ENCODE measurements at regions not wholly inside any gene's neighbourhood (a gene's known extent, or its start where the extent isn't known, plus 50 kb on each side); places are given as distances from the start of the nearest gene placed in this dataset.
A peak's percentile ranks its signal among the peaks of the same experiment; 100 is the strongest.

- Histone ChIP-seq H3K36me3 (no peaks in the 10 kb centered on the region), H3K27ac (no peak overlapping the region), H3K4me3 (ENCODE audit: low read depth, low read length) (no peak overlapping the region), H3K27me3 (ENCODE audit: insufficient read depth, low read depth, severe bottlenecking) (peaks cover 11% of the 10 kb centered on the region), H3K9me3 (ENCODE audit: severe bottlenecking) (no peaks in the 10 kb centered on the region)
- no peak for TF ChIP-seq CTCF (IDR thresholded peaks at IDR 0.05; ENCODE audit: low read depth, low read length)
- DNase-seq, result no peak
These were observed 346.5 kb upstream of the FMR1 start for GRCh38 chrX:147565237-147565636.

- TF ChIP-seq CTCF (IDR thresholded peaks at IDR 0.05; ENCODE audit: low read depth, low read length), result 0 out of 2 replicates have a peak, but pooled peaks have one; percentile 14
- no peak for DNase-seq
- peaks cover 7% of the 10 kb centered on the region for H3K27me3 ChIP-seq (ENCODE audit: insufficient read depth, low read depth, severe bottlenecking)
- no peak overlapping the region for H3K4me3 ChIP-seq (ENCODE audit: low read depth, low read length)
- H3K36me3 ChIP-seq, result no peaks in the 10 kb centered on the region
- H3K27ac ChIP-seq, result no peak overlapping the region
- no peaks in the 10 kb centered on the region for H3K9me3 ChIP-seq (ENCODE audit: severe bottlenecking)
These were observed 341.2 kb upstream of the FMR1 start for GRCh38 chrX:147570483-147570882.

GRCh38 chrX:147573266-147573665, 338.5 kb upstream of the FMR1 start:
- peaks cover 3% of the 10 kb centered on the region for H3K27me3 ChIP-seq (ENCODE audit: insufficient read depth, low read depth, severe bottlenecking)
- no peak for TF ChIP-seq CTCF (IDR thresholded peaks at IDR 0.05; ENCODE audit: low read depth, low read length)
- no peak overlapping the region for H3K4me3 ChIP-seq (ENCODE audit: low read depth, low read length)
- H3K27ac ChIP-seq, result no peak overlapping the region
- DNase-seq, result no peak
- H3K36me3 ChIP-seq, result no peaks in the 10 kb centered on the region
- H3K9me3 ChIP-seq (ENCODE audit: severe bottlenecking), result no peaks in the 10 kb centered on the region

- Histone ChIP-seq H3K4me3 (ENCODE audit: low read depth, low read length) (no peak overlapping the region), H3K36me3 (no peaks in the 10 kb centered on the region), H3K27ac (no peak overlapping the region), H3K9me3 (ENCODE audit: severe bottlenecking) (peaks cover 3% of the 10 kb centered on the region), H3K27me3 (ENCODE audit: insufficient read depth, low read depth, severe bottlenecking) (peaks cover 6% of the 10 kb centered on the region)
- no peak for TF ChIP-seq CTCF (IDR thresholded peaks at IDR 0.05; ENCODE audit: low read depth, low read length)
- DNase-seq, result no peak
These were observed 309.5 kb upstream of the FMR1 start for GRCh38 chrX:147602176-147602696.

GRCh38 chrX:147626605-147627004, 285.1 kb upstream of the FMR1 start:
- no peak overlapping the region for H3K4me3 ChIP-seq (ENCODE audit: low read depth, low read length)
- peaks cover 10% of the 10 kb centered on the region for H3K27me3 ChIP-seq (ENCODE audit: insufficient read depth, low read depth, severe bottlenecking)
- no peak for DNase-seq
- no peak overlapping the region for H3K27ac ChIP-seq
- H3K36me3 ChIP-seq, result no peaks in the 10 kb centered on the region
- TF ChIP-seq CTCF (IDR thresholded peaks at IDR 0.05; ENCODE audit: low read depth, low read length), result no peak
- H3K9me3 ChIP-seq (ENCODE audit: severe bottlenecking), result no peaks in the 10 kb centered on the region

GRCh38 chrX:147635186-147635585, 276.5 kb upstream of the FMR1 start:
- peaks cover 58% of the 10 kb centered on the region for H3K27me3 ChIP-seq (ENCODE audit: insufficient read depth, low read depth, severe bottlenecking)
- TF ChIP-seq CTCF (IDR thresholded peaks at IDR 0.05; ENCODE audit: low read depth, low read length), result no peak
- H3K4me3 ChIP-seq (ENCODE audit: low read depth, low read length), result no peak overlapping the region
- H3K27ac ChIP-seq, result no peak overlapping the region
- H3K36me3 ChIP-seq, result no peaks in the 10 kb centered on the region
- no peak for DNase-seq
- no peaks in the 10 kb centered on the region for H3K9me3 ChIP-seq (ENCODE audit: severe bottlenecking)
